Medulla oblongata (tissue), 1 donor: ENCODE measurements at regions not wholly inside any gene's neighbourhood (a gene's known extent, or its start where the extent isn't known, plus 50 kb on each side); places are given as distances from the start of the nearest gene placed in this dataset.
"Not testable (repeated sequence)": the region's sequence is repeated elsewhere in the genome, so short reads cannot be mapped to it uniquely, and the experiment has no call there.

ENCODE experiments used
- DNase-seq: peaks from one replicate; pipeline ENCODE4 v3.0.0-alpha.2; 2015; ENCODE audit errors: extremely low spot score

- no peak for DNase-seq
These were observed 900.3 kb upstream of the MIR17HG start for GRCh38 chr13:90447034-90447733.

GRCh38 chr13:90447734-90448101 lies 899.8 kb upstream of the MIR17HG start:
- no peak for DNase-seq

- DNase-seq = no peak
These were observed 898.9 kb upstream of the MIR17HG start for GRCh38 chr13:90448466-90449037.

- no peak for DNase-seq
These were observed 894.1 kb upstream of the MIR17HG start for GRCh38 chr13:90453342-90453741.

- no peak for DNase-seq
These were observed 893.4 kb upstream of the MIR17HG start for GRCh38 chr13:90454002-90454636.

- no peak for DNase-seq
These were observed 892.4 kb upstream of the MIR17HG start for GRCh38 chr13:90455067-90455466.

GRCh38 chr13:90455823-90456222 lies 891.7 kb upstream of the MIR17HG start:
- DNase-seq = no peak

- DNase-seq = no peak
These were observed 886.1 kb upstream of the MIR17HG start for GRCh38 chr13:90461398-90461797.

- DNase-seq = no peak
These were observed 870.3 kb upstream of the MIR17HG start for GRCh38 chr13:90477216-90477615.

GRCh38 chr13:90483906-90484305 lies 863.6 kb upstream of the MIR17HG start:
- DNase-seq = no peak

- DNase-seq = no peak
These were observed 862.1 kb upstream of the MIR17HG start for GRCh38 chr13:90485436-90485835.

GRCh38 chr13:90492872-90493271 lies 854.6 kb upstream of the MIR17HG start:
- DNase-seq = no peak

- DNase-seq = no peak
These were observed 853.8 kb upstream of the MIR17HG start for GRCh38 chr13:90493667-90494066.

GRCh38 chr13:90494849-90495248 lies 852.6 kb upstream of the MIR17HG start:
- DNase-seq = not testable (repeated sequence)

- DNase-seq = no peak
These were observed 849.4 kb upstream of the MIR17HG start for GRCh38 chr13:90498096-90498495.

GRCh38 chr13:90498816-90499215 lies 848.7 kb upstream of the MIR17HG start:
- no peak for DNase-seq

GRCh38 chr13:90500569-90500968 lies 846.9 kb upstream of the MIR17HG start:
- no peak for DNase-seq

- DNase-seq = peak; percentile 7
These were observed 845.3 kb upstream of the MIR17HG start for GRCh38 chr13:90502153-90502552.

GRCh38 chr13:90502762-90503161 lies 844.7 kb upstream of the MIR17HG start:
- DNase-seq = no peak

- DNase-seq = no peak
These were observed 837.2 kb upstream of the MIR17HG start for GRCh38 chr13:90510319-90510718.

GRCh38 chr13:90511903-90512302 lies 835.6 kb upstream of the MIR17HG start:
- no peak for DNase-seq

GRCh38 chr13:90514712-90515111 lies 832.8 kb upstream of the MIR17HG start:
- not testable (repeated sequence) for DNase-seq

GRCh38 chr13:90518417-90518816 lies 829.1 kb upstream of the MIR17HG start:
- DNase-seq = no peak
